GM12865 (cell line): ENCODE measurements at regions not wholly inside any gene's neighbourhood (a gene's known extent, or its start where the extent isn't known, plus 50 kb on each side); places are given as distances from the start of the nearest gene placed in this dataset.

Source experiments
- DNase-seq: peaks from one replicate; pipeline ENCODE4 v3.0.0; 2010; ENCODE audit warnings: low read depth
- H3K4me3 ChIP-seq: 2 replicates; pipeline ENCODE4 v1.5.1; 2011; ENCODE audit warnings: mild to moderate bottlenecking, low read depth, low read length, control low read depth
- CTCF ChIP-seq: IDR thresholded peaks from 2 replicates; pipeline ENCODE4 v1.5.1; 2011; ENCODE audit warnings: low read length, control low read depth, low read depth, inconsistent platforms; ENCODE audit not compliant: insufficient read depth; ENCODE audit errors: missing control alignments

- no peak overlapping the region for H3K4me3 ChIP-seq
- DNase-seq = no peak
- TF ChIP-seq CTCF = no peak
Observed at GRCh38 chr3:193869221-193870201, 266.4 kb upstream of the HES1 start.

GRCh38 chr3:193870376-193871219, 265.4 kb upstream of the HES1 start:
- no peak for DNase-seq
- no peak for TF ChIP-seq CTCF

GRCh38 chr3:193871220-193871485, 264.8 kb upstream of the HES1 start:
- TF ChIP-seq CTCF = no peak
- no peak overlapping the region for H3K4me3 ChIP-seq
- no peak for DNase-seq

More at GRCh38 chr3:193870376-193871219, 265.4 kb upstream of the HES1 start:
- no peak overlapping the region for H3K4me3 ChIP-seq

- no peak for TF ChIP-seq CTCF
- peak; percentile 52 for DNase-seq
- no peak overlapping the region for H3K4me3 ChIP-seq
Observed at GRCh38 chr3:193872265-193872753, 263.6 kb upstream of the HES1 start.

GRCh38 chr3:193873426-193874201, 262.3 kb upstream of the HES1 start:
- H3K4me3 ChIP-seq = no peak overlapping the region
- no peak for DNase-seq
- no peak for TF ChIP-seq CTCF

GRCh38 chr3:193874512-193874911, 261.4 kb upstream of the HES1 start:
- DNase-seq = no peak
- no peak for TF ChIP-seq CTCF
- H3K4me3 ChIP-seq = no peak overlapping the region
